HG02973 (cell line): ENCODE measurements at regions not wholly inside any gene's neighbourhood (a gene's known extent, or its start where the extent isn't known, plus 50 kb on each side); places are given as distances from the start of the nearest gene placed in this dataset.

Source experiments
- ATAC-seq: cut with Tn5 transposase; IDR thresholded peaks from one replicate; pipeline ENCODE4 v1.9.1; 2021; ENCODE audit warnings: moderate library complexity; ENCODE audit not compliant: unreplicated experiment

DNA sequence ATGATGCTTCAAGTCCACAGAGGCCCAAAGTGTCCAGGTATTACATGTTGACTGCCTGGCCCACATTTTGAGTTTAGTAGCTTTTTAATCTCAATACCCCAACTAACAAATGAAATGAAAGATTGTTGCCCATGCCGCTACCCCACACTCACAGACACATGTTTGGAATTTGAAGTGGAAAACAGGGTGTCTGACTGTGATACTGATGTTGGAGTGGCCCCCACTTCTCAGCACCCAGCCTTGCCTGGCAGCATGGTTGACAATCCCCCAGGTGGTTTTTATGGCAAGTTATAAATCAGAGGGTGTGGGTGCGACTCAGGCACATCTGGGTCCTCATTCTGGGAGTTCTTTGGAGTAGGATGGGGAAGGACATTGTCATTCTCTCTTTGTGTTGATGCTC lies 314.7 kb upstream of the ZNF32 start:
- ATAC-seq: no peak

GRCh38 chr10:43962346-43963191 lies 313.9 kb upstream of the ZNF32 start:
- no peak for ATAC-seq

- ATAC-seq: no peak
These were observed 313.1 kb upstream of the ZNF32 start for GRCh38 chr10:43961523-43962345.

DNA sequence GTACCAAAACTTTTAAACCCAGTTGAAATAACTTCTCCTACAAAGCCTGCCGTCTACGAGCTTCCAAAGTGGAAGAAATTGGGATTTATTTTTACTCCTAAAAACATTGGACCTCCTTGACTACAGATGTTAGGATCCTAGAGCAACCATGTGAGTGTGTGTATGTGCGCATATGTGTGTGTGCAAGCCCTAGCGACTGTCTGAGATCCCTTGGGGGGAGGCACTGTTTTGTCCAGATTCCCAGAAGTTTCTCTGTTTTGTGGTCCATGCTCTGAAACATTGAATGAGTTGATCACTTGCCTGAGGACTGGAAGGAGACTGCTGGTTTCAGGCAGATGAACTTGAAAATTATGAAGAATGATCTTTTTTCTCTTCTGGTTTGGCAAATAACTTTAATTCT lies 312.3 kb upstream of the ZNF32 start:
- no peak for ATAC-seq

DNA sequence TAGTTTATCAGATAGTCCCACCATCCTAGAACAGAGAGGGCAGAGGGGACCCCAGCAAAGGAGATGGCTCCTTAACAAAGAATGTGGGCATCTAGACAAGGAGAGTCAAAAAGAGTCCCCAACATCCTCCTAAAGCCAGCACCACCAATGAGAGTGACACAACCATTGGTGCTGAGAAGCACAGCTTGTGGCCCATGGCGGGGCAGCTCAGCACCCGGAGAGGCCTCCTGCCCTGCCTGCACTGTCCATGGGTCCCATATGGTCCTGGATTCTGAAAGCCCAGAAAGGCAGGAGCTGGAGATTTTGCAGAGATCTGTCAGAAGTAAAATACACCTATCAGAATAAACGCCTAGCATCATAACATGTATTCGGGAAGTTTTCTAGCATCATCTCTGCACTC lies 311.8 kb upstream of the ZNF32 start:
- no peak for ATAC-seq

GRCh38 chr10:43960135-43960415 lies 311.4 kb upstream of the ZNF32 start:
- no peak for ATAC-seq

DNA sequence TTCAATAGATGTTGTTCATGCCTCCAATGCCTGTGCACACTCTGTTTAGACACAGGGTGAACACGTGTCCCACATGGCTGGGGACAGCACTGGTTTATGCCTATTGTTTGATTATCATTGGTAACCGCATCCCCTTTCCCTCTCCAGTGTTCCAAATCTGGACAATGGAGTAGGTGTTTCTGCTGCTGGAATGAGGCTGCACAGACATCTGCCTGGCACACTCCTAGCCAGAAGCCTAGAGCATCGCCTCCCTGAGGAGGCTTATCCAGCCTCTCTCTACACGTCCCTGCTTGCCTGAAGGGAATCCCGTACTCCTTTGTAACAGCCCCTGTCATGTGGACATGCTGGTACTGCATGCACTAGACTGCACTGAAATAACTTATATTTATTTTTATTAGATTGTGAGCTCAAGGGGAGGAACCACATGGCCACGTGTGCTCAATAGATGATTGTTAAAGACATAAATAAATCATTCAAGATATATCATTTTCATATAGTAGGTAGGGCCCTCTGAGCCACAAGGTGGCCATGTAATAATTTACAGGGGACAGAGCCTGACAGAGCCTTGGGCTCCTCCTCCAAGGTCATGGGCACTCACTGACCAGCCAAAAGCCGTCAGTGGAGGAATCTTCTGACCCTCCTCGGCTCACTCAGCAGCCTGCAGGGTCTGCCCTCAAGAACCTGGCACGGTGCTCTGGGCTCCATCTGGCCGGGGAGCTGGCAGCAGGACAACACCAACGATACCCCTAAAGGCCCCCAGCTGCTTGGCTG lies 310.9 kb upstream of the ZNF32 start:
- no peak for ATAC-seq

DNA sequence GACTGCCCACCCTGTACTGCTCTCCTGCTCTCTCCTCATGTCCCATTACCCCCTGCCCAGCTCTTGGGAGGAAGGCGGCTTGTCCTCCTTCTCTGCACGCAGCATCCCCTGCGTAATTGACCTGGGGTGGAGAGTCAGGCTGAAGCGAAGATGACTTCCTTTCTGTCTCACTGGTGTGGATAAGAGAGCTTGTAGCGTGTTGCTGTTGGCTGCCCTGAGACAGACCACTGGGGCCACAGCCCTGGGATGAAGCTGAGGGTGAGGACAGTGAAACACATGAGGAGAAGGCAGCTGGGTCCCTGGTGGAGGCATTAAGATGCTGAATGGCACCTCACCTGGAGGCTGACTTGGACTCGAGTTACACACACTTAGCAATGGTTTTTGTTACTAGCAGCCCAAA lies 310.3 kb upstream of the ZNF32 start:
- no peak for ATAC-seq

- no peak for ATAC-seq
These were observed 309.4 kb upstream of the ZNF32 start for GRCh38 chr10:43958071-43958432.

DNA sequence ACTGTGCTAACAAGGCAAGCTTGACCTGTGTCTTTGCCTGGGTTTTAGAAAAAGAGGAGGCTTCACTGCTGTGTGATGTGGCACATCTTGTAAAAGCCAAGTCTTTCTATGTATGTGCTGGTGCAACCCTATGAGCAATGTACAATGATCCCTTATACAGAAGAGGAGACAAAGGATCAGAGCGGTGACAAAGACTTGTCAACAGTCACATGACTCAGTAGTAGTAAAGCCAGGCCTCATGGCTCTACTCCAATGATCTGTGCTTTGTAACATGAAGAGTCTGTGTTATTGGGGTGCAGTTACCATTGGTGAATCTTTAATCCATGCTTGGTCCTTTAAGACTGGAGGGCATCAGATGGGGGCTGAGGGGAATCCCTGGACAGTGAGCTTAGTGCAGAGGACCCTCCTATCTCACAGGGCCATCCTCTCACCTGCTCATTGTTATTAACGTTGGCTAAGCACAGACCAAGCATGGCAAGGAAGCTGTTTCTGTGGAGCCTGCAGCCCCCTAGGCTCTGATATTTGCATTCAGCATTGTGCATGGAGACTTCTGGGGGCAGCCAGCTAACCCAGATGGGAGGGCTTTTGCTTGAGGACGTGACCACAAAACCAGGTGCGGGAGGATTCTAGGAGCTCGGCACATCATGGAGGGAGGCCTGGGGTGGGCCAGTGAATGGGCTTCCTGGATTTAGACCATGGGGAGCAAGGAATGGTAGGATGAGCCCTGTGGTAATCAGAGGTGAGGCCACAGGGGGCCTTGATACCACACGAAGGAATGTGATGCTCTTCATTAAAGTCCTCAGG lies 308.8 kb upstream of the ZNF32 start:
- no peak for ATAC-seq

GRCh38 chr10:43955978-43956377 lies 307.3 kb upstream of the ZNF32 start:
- no peak for ATAC-seq

DNA sequence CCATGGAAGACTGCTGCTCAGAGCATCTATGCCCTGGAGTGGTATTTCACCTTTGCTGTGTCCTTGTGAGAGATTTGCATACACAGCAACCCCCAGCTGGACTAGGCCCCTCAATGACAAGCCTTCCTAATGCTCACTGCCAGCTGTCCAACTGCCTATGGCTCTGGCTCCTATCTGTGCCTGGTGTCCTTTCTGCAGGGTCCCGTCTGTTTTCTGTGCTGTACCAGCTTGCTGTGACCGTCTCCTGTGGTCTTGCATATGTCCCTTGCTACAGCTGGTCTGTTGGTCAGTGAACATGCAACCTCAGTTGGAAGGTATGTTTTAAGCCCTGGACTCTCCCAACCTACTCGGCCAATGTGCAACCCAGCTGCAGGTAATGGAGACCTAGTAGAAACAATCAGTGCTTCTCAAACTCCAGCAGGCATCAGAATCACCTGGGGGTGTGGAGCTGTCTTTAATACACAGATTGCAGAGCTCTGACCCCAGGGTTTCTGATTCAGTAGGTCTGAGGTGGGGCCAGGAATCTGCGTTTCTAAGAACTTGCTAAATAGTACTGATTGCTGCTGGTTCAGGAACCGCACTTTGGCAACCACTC lies 306.4 kb upstream of the ZNF32 start:
- no peak for ATAC-seq

DNA sequence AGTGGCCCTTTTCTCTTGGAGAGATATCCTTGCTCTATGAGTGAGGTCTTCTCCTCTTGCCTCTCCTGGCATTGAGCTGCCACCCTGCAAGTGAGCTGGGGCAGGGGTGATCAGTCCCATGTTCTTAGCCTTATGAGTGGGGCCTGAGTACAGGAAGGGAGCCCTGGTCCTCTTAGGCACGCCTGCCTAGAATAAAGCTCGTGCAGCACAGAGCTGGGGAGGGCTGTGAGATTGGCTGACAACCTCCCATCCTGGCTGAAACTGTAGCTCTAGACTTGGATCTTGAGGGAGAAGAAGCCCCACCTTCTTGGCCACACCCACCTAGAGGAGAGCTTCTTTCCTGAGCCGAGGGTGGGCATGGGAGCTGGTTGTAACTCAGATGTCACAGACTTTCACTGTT lies 305.0 kb upstream of the ZNF32 start:
- ATAC-seq: no peak

DNA sequence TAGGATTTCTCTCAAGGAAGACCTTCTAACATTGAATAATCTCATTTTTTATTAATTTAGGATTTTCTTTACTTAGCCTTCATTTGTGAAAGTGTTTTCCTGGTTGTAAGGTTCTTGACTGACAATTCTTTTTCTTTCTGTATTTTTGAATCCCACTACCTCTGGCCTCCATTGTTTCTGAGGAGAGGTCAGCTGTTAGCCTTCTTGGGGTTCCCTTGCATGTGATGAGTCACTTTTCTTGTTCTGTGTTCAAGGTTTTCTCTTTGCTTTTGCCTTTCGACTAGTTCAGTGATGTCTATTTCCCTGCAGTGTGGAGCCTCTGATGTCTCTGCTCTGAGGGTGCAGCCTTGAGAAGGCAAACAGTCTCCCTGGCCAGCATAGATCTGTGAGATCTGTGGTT lies 304.1 kb upstream of the ZNF32 start:
- no peak for ATAC-seq

- no peak for ATAC-seq
These were observed 300.7 kb upstream of the ZNF32 start for GRCh38 chr10:43949351-43949750.

DNA sequence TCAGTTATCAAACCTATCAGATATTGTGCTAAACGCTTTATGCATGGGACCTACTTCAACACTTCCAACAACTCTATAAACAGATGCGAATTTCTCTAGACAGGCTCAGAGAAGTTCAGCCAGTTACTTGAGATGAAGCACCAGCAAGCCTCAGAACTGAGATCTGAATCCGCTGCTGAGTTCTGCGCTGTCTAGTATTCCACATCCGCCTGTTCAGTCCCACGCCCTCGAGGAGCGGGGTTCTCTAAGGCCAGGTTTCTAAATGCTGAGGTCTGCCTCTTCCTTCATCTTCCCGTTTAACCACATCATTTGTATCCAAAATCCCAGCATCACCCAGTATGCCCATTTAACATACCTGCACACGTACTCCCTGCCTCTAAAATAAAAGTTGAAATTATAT lies 297.8 kb upstream of the ZNF32 start:
- no peak for ATAC-seq

DNA sequence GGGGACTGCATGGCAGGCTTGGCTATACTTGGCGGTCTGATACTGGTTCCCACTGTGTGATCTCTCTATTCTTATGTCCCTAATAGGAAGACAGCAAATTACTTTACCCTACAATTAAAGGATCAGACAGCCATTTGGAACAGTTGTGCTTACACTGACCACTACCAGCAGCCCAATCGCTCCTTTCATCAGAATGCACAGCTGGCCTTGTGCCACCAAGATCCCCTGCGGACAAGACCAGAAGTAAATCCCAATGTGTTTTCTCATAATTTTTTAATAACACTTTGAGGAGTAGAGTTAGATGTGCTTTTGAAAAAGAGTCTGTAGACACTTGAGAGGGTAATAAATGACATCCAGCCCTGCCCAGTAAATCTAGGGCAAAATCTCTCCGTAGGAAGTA lies 297.2 kb upstream of the ZNF32 start:
- no peak for ATAC-seq

DNA sequence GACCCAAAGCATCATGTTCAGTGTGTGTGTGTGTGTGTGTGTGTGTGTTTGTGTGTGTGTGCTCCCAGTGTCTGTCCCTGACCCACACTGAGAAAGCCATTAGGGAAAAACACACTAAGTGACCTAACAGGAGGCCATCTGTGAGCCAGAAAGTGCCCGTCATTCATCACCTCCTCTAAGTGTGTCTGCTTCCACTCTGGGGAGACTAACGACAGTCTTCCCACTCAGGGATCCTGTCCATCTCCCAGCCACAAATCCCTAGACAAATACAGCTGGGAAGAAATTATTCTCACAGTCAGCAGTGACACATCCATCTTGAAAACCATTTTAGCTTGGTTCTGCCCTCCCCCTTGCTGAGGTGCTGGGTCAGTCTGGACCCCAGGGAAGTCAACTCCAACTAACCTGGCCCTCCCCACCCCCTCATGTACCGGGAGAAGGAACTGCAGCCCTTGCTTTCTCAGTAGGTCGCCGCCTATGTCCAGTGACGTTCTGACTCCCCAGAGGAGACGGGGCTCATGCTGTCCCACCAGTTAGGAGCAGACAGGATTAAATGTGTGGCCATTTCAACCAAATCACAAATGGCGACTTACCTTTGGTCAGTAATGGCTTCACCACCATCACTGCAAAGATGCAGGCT lies 296.5 kb upstream of the ZNF32 start:
- no peak for ATAC-seq

DNA sequence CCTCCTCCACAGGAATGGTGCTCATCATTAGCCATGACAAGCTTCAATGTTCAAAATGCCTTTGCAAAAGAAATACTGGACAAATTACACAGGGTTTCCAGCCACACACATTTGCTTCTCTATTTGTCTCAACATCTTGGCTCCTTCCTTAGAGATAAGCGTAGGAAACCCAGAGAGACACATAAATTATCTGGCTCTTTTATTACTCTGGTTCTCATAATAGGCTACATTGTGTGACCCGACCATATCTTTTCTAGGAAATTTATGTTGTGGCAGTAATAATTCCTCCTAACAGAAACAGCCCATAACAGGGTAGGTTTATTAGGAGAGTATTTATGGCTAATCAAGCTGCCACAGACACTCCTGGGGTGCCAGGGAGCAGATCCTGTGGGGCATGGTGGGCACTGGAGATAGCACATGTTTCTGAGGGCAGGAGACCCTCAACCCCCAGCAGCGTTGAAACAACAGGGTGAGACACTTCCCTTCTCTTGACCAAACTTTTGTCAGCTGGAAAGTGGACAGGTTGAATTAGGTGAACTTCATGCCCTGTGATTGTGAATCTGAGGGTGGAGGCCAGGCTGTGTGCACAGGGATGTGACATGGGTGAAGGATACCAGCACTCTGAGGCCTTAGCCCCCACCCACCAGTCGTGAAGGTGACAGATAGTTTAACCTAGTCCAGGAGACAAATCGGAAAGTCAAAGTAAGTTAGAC lies 295.9 kb upstream of the ZNF32 start:
- ATAC-seq: no peak
